Colon (tissue), 2 donors: ENCODE measurements at regions not wholly inside any gene's neighbourhood (a gene's known extent, or its start where the extent isn't known, plus 50 kb on each side); places are given as distances from the start of the nearest gene placed in this dataset.
A peak's percentile ranks its signal among the peaks of the same experiment; 100 is the strongest.

ENCODE experiments used
- FAIRE-seq: peaks from 2 replicates; lab custom pipeline; 2012; peaks lifted over from hg19 to GRCh38; lab: Jason Lieb, UNC
- donor health status: control.
- donor health status: control.

GRCh38 chr15:39209548-39210211 lies 371.2 kb upstream of the THBS1 start:
- peak; percentile 82 for FAIRE-seq

DNA sequence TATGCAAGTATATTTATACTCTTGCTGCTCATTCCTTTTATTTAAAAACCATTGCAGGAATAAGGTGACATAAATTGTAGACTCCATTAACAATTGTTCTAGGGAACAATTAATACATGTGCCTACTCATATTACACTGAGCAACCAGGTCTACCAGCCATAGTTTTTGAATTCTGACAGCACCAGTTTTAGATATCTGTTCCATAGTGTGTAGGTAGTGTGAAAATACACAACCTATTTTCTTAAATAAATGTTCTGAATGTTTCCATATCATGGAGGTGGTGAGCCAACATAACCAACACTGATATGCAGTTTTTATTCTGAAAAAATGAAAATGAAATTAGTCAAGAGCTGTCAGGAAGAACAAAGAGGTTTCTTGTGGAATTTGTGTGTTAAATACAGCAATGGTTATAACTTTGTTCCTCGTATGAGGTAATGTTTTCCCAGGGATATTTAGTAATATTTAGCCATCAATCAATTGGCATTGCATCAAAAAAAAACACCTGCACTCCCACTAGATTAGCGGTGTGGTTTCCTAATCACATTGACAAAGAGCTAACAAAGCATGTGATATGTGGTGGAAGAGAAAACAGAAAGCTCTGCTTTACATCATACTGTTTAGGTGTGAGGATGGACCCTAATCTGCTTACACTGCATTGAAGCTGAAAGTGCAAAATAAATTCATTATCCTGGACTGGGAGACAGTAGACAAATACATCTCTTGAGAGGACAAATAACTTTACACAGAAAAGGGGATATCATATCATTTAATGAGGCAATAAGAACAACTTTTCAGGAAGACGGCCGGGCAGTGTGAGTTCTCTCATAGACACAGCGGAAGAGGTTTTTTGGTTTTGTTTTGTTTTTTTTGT lies 369.5 kb upstream of the THBS1 start:
- FAIRE-seq: no peak

DNA sequence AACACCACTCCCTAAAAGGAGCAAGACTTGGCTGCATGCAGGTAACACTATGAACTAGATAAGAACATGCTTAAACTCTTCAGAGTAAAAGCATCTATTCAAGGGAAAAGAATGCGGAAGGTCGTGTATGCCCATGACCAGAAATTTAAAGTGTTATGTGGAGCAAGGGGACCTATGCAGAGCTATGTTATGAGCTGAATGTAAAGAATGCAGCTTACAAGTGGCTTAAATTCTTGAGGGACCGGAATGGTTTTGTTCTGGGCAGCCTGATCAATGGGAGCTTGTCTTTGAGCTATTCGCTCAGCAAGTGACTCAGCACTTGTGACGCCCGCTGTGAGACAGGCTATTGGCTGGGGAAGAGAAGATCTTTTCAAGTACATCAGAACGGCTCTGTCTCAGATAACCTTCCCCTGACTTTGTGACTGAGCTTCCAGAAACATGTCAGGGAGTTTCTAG lies 367.5 kb upstream of the THBS1 start:
- FAIRE-seq: no peak

GRCh38 chr15:39215015-39215414 lies 365.9 kb upstream of the THBS1 start:
- no peak for FAIRE-seq

GRCh38 chr15:39216816-39217215 lies 364.1 kb upstream of the THBS1 start:
- no peak for FAIRE-seq

DNA sequence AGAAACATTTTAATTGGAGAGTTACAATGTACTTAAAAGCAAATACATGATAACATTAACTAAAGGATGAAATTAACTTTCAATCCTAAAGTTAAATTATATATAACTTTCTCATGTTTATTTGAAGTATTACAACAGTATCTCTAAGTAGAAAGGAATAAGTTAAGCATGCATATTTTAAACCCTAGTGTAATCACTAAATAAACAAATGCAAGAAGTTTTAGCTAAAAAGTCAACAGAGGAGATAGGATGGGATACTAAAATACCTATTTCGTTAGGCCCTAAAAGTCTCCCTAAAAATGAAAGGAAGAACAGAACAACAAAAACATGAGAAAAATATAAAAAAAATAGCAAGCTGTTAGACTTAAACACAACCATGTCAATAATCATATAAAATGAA lies 361.3 kb upstream of the THBS1 start:
- FAIRE-seq: peak; percentile 21

GRCh38 chr15:39226169-39226937 lies 354.5 kb upstream of the THBS1 start:
- no peak for FAIRE-seq

DNA sequence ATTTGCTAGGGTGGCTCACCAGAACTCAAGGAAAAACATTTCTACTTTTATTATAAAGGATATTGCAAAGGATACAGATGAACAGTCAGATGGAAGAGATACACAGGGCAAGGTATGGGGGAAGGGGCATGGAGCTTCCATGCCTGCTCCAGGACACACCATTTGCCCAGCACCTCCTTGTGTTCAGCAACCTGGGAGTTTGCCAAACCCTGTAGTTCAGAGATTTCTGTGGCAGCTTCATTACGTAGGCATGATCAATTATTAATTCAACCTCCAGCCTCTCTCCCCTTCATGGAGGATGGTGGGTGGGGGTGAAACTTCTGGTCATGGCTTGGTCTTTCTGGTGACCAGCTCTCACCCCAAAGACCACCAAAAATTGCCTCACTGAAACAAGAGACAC lies 353.9 kb upstream of the THBS1 start:
- FAIRE-seq: no peak

GRCh38 chr15:39228889-39229288 lies 352.0 kb upstream of the THBS1 start:
- no peak for FAIRE-seq

- FAIRE-seq: no peak
These were observed 350.5 kb upstream of the THBS1 start for GRCh38 chr15:39230205-39230907.

- FAIRE-seq: no peak
These were observed 350.0 kb upstream of the THBS1 start for GRCh38 chr15:39230908-39231285.

- no peak for FAIRE-seq
These were observed 348.4 kb upstream of the THBS1 start for GRCh38 chr15:39232512-39232911.

- FAIRE-seq: no peak
These were observed 345.6 kb upstream of the THBS1 start for GRCh38 chr15:39235084-39235795.

- no peak for FAIRE-seq
These were observed 344.5 kb upstream of the THBS1 start for GRCh38 chr15:39236375-39236774.

DNA sequence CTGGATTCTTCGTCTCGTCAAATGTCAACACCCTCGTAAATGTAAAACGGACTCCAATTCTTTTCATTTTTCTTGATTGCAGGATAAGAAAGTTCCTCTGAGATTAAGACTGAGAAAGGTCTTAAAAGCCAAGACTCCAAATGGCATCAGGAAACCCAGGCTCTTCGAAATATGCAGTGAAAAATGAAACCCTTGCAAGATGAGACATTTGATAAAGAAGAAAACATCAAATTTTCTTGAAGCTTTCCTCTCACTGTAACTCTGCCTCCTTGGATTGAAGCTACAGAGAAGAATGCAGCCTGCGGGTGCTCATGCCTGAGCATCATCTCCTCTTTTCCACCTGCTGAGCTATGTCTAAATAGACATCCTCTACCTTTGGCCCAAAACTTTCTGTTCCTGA lies 342.4 kb upstream of the THBS1 start:
- FAIRE-seq: no peak

GRCh38 chr15:39239562-39239961 lies 341.3 kb upstream of the THBS1 start:
- no peak for FAIRE-seq

DNA sequence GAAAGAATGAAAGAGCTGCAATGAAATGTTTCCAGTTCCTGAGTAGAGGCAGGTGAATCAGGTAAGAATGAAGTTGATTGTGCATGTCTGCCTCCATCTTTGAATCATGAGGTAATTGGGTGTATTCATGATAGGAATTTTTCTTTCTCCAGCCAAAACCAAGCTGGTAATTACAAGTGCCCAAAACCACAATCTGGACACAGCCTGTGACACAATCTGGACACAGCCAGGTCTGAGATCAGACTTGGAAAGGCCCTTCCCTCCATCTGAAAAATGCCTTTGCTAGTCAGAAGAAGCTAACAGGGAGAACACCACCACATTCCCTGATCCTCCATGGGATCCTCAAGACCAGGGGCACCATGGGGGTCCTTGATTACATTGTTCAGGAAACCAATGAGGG lies 338.5 kb upstream of the THBS1 start:
- no peak for FAIRE-seq

DNA sequence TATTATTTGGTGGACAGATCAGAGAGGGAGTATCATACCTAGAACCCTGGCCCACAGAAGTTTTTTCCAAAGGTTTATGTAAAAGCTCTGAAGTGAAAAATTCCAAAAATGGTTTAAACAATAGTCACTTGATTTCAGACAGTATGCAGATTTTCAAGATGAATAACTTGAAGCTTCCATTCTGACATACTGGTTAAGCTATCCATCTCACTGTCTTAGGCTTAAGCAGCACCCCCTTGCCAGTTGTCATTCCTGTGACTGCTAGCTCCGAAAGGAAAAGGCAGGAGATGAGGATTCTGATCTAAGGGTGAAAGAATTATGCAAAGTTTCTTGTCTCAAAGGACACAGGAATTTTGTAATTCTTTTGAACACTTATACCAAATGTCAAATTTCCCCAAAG lies 337.5 kb upstream of the THBS1 start:
- no peak for FAIRE-seq

DNA sequence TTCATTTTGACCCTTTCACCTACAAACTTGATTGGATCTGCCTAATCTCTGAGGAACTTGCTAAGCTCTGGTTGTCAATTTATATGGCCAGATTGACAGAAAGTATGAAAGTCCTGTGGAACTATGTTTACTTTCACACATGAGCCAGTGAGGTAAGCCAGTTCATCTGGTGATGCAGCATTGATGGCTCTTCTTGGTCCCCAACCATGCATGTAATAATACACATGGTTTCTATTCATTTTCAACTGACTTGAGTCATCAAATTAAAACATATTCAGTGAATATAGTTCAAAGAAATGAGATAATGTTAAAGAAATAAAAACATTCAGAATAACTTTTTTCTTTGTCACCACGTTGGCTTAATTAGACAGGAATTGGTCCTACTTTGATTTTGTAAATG lies 336.1 kb upstream of the THBS1 start:
- FAIRE-seq: no peak

DNA sequence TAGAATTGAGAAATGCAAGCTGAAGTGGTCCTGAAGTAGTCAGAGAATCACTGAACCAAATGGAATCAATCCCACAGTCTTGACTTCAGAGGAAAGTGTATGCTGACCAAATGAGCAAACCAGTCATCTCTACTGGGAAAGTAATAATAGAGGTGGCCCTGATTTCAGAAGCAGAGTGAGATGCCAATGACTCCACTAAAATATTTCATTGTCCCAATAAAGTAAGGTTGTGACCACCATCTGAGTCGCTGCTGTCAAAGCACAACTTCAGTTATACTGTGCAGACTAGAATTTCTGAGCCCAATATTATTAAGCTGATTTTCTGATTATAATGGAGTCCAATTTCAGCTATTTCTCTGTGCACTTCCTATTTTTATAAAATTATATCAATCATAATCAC lies 334.4 kb upstream of the THBS1 start:
- FAIRE-seq: no peak

DNA sequence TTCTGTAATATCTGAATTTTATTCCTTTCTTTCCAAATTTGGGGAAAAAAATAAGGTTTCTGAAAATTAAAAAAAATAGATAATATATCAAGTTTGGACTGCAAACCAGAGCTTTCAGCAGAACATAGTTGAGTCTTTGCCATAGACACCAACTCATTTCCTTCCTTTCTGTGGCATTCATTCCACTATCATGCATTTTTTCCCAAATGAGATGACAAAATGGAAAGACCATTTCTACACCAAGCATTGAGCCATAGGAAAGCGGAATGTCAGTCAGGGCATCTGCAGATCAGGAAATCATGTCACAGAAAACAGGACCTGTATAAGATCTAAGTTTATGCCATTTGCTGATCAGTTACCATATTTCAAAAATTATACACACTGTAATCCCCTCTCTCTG lies 333.3 kb upstream of the THBS1 start:
- FAIRE-seq: no peak

GRCh38 chr15:39248204-39248603 lies 332.7 kb upstream of the THBS1 start:
- no peak for FAIRE-seq
